ENCODE measurements at regions not wholly inside any gene's neighbourhood (a gene's known extent, or its start where the extent isn't known, plus 50 kb on each side); places are given as distances from the start of the nearest gene placed in this dataset.

DNA sequence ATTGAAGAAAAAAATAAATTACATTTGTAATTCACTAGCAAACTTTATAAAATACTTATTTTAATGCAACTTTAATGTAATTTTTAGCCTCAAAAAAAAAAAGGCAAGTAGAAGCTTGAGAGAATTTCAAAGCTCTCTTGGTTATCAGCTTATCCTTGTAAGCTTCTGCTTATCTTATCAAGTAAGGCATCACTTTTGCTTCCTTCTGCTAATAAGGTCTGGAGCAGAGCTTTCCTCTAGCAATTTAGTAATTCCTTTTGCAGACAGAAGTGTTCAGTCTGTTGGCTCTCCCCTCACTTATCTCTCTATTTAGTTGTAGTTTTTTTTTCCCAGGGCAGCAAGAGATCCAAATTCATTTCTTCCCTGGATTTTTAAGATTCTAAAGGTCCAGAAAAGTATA, 525.0 kb downstream of the ISL1 start:
- no peak for DNase-seq

DNA sequence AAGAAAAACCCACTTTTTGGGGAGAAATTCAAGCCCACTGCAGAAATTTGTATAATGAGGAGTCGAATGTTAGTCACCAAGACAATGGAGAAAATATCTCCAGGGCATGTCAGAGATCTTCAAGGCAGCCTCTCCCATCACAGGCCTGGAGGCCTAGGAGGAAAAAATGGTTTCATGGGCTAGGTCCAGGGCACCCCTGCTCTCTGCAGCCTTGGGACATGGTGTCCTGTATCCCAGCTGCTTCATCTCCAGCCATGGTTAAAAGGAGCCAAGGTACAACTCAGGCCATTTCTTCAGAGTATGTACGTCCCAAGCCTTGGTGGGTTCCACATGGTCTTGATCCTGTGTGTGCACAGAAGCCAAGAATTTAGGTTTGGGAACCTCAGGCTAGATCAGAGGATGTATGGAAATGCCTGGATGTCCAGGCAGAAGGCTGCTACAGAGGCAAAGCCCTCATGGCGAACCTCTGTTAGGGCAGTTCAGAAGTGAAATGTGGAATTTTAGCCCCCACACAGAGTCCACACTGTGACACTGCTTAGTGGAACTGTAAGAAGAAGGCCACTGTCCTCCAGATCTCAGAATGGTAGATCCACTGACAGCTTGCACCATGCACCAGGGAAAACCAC, 561.4 kb downstream of the ISL1 start:
- DNase-seq, result no peak

DNA sequence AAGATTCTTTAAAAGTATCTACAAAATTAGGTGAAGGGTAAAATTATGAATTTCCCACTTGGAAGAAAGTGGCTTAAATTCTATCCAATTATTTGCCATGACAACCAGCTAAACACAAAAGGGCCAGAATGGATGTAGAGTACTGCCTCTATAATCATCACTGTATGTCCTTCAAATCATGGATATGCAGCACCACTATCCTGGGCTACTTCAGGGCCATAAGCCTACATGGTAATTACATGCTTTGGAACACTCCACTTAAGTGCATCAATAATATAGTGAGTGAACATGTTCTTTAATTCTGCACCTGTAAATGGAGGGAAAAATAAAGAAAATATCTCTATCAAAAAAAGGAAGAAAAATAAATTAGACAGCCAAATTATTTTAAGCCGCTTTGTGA, 575.2 kb downstream of the ISL1 start:
- DNase-seq, result no peak

DNA sequence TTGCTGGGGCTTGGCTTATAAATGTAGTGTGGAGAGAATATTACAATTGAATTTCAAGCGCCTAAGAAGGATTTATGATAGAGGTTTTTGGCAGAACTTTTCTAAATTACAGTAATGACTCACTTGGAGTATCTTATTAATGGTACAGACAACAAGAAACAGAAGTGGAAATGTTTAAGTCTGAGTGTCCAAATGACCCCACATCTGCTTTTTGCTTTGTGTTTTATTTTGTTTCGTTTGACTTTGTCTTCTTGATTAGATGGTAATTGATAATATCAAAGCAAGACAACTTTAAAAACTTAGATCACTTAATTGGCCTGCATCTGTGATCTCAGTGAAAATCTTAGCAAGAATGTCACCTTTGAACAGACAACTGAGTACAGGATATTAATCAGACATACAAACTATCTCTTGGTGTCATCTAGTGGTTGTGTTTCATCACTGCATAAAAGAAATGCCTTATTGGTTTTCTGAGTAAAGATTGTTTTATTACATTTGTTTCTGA, 577.4 kb downstream of the ISL1 start:
- no peak for DNase-seq

DNA sequence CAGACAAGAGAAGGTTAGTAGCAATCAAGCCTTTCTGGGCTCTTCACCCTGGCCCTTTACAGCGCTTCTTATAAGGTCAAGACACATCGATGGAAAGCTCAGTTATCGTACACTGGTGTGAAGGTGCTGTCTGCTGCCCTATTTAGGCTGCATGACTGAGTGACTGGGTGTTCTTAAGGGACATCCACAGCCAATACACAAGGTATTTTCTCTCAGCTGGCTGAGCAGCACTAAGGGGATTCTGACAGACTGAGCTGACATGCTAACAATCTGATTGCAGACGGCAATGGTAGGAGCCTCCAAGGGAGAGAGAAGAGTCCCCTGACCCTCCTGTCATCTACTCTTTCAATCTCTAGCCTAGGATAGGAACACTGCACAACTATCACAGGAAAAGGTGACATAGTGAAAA, 577.9 kb downstream of the ISL1 start:
- DNase-seq, result no peak

DNA sequence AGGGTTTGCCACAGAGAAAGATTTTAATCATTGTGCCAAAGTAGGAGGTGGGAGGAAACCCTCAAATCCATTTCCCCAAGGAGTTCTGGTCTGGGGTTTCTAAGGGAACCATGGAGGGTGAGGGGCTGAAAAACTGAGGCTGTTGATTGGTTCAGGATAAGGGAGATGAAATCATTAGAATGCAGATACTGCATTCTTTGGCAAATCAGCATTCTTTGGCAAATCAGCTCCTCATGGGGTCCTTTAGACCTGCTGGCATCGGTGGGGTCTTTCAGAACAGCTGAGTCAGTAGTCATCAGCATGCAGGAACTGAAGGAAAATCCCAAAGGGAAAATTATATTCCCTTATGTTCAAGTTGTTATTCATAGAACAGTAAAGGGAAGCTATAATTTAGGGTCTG, 585.5 kb downstream of the ISL1 start:
- DNase-seq, result no peak

DNA sequence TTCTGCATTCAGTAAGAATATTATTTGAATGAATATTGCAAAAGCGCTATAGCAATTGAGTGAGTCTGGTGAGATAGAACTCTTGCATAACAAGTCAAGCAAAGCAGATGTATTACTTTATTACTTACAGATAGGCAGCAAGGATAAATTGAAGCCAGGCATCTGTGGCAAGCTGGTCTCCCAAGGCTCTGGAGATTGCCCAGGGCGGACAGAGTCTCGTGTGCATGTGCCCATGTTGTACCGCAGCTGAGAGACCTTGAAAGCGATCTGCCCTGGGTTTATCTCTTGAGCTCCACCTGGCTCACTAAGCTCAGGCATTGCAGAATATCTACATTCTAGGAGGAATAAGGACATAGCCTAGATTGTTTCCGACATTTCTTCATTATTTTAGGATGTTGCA, 591.6 kb downstream of the ISL1 start:
- DNase-seq, result no peak

DNA sequence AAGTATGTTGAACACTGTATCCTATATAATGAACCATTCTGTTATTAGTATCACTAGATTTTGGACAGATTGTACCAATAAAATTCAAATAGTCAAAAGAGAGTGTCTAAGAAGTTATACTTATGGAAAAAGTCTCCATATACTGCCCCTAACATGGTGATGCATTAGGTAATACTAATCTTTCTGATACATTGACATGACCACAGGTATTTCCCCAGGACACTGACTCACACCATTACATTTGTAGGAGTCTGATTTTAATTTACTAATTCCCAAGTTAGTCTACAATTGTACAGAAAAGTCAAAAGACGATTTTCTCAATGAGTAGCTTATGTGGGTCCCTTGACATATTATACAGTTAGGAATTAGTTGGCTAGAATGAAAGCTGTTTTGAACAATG, 593.8 kb downstream of the ISL1 start:
- no peak for DNase-seq

DNA sequence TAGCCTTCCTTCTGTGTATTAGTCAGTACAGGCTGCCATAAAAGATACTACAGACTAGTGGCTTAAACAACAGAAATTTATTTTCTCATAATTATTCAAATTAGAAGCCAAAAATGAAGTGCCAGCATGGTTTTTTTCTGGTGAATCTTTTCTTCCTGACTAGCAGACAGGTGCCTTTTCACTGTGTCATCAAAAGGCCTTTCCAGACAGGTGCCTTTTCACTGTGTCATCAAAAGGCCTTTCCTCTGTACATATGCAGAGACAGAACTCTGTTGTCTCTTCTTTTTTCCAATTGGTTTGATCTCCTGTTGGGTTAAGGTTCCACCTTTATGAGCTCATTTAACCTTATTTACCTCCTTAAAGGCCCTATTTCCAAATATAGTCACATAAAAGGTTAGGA, 599.9 kb downstream of the ISL1 start:
- no peak for DNase-seq

DNA sequence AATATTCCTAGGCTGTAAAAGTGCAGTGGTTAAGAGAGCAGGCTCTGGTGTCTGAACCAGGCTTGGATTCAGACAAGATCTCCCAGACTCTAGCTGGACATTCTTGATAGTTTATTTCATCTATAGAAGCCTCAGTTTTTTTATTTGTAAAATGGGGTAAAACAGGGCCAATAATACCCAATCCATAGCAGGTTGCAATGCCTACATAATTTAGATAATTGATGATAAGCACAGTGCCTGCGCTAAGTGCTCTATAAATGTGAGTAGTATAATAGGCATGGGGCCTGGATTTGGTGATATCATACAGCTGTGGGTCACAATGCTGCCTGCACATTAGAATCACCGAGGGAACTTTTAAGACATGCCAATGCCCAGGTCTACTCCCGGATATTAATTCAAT, 603.5 kb downstream of the ISL1 start:
- DNase-seq, result no peak

DNA sequence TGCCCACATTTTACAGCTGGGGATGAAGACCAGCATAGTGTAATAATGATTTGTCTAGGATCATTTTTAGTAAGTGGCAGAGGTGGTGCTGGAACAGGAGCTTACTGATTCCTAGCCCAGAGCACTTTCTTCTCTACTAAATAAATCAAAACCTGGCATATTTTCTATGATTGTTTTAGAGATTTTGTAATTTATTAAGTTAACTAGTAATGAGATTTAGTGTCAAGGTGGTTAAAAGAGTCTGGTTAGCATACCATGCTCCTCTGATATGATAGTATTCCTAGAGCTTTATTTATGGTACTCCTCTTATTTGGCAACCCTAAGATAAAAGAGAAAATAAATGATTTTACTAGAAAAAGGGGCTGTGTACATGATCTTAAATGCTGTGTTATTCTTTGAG, 604.0 kb downstream of the ISL1 start:
- DNase-seq, result no peak

DNA sequence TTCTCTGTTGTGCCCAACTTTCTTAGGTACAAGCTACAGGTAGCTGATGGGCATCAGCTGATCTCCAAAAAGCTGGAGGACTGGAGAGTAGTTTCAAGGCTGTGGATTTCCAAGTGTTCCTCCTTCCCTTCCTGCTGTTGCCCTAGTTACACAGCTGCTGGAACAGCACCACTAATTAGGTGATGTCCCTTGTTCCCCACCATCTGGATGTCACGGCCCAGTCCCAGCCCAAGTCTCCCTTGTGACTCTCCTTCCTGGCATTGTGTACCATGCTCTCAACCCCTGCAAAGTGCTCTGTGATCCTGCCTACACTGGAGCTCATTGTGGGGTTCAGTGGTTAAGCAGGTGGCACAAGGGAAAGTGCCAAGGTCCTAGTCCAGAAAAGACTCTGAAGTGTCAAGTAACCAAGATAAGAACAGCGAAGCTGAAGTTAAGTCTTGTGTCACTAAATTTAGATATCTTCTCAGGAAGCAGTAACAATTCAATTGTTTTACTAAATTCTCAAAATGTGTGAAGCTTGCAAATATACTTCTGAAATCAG, 604.5 kb downstream of the ISL1 start:
- DNase-seq, result no peak

DNA sequence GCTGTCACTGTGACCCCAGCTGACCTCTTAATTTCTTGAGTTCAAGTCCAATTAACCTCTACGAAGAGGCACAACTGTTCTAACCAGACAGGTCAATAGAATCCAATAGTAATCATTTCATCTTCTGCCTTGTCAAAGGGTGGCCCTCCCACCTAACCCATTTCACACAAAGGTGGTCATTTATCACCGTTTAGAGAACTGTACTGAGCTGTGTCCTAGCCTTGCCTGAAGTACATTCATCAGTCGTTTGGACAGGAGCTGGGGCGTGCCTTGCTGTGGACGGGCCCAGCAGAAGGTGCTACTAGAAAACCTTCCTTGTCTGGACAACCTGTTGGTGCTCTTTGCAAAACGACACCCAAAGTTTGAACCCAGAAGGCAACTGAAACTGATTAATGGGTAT, 605.4 kb downstream of the ISL1 start:
- no peak for DNase-seq

DNA sequence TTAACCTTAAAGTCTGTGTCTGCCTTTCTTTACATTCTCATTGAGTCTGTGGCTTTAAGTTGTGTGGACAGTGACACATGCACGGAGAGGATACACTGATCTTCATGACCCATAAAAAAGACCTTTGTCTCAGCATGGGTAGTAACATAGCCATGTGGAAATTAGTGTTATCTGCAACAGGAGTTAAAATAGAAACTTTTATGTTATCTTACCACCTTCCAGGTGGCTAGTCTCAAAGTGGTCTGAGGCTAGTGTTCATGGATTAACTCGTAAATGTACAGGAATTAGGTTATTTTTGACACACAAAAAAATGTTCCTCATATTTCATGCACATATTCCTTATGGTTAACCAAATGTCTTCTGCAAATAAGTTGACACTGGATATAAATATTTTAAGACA, 607.0 kb downstream of the ISL1 start:
- DNase-seq, result no peak

DNA sequence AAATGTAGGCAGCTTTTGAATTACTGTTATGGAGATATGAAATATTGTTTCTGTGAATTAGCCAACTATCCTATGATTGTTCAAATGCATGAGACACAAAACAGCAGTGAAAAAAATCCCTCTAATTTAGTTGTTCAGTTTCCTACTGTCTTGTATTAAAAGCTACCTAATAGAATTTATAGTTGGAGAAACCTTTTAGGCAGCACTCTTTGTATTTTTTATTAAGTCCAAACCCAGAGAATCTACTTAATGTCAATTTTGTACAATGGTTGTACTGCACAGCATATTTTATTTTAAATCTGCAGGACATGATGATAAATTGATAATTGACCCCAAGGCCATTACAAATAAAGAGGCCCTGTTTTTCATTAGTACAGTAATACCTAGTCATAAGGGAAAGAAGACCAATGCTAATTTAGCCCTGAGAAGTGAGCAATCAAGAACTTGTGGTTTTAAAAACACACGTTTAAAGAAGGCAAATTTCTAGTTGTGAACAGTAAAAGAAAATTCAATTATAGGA, 607.5 kb downstream of the ISL1 start:
- DNase-seq, result no peak

DNA sequence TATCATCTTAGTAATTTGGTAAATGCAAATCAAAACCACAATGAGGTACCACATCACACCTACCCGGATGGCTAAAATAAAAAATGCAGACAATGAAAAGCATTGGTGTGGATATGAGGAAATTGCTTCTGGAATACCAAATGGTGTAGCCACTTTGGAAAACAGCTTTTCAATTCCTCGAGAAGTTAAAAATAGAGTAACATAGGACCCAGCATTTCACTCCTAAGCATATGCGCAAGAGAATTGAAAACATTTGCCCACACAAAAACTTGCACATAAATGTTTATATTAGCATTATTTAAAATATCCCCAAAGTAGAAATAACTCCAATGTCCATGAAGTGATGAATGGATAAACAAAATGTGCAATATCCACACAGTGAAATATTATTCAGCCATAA, 608.7 kb downstream of the ISL1 start:
- DNase-seq, result no peak

DNA sequence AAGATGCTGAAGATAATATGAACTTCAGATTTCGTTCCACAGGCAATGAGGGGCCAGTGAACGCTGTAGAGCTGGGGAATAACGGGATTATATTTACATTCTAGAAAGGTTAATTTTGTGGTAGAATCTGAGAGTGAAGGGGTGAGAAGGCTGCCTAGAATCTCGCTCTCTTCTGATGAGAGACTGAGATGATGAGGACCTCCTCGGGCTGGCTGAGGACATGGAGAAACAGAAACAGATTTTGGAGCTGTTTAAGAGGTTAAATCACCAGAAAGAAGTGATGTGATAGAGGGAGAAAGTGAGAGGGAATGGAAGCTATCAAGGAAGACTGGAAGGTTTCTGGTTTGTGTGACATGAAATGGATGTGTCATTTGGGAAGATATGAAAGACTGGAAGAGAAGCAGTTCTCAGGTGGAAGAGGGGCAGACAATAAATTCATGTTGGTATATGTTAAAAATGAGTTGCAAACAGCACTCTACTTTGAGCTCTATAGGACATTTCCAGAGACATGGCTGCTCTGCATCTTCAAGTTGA, 612.6 kb downstream of the ISL1 start:
- DNase-seq, result no peak

DNA sequence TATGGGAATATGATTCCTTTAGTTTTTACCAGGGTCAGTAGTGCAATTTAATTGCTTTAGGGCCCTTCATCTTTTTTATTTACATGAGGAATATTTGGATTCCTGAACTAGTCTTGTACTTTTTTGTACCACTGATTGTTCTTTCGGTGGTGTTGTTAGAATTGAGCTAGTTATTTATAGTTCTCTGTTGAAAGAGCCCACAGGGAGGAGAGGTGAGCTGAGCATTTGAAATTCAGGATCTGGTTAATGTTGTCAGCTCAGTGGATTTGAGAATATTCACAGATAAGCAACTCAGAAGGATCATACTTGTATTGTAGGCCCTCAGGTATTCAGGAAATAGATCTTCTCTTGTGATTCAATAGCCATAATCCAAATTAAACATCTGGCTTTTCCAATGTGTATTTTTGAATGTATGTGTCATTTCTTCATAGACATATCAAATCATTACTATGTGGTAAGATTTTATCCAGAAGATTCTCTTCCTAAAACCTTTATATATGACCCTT, 613.2 kb downstream of the ISL1 start:
- no peak for DNase-seq

DNA sequence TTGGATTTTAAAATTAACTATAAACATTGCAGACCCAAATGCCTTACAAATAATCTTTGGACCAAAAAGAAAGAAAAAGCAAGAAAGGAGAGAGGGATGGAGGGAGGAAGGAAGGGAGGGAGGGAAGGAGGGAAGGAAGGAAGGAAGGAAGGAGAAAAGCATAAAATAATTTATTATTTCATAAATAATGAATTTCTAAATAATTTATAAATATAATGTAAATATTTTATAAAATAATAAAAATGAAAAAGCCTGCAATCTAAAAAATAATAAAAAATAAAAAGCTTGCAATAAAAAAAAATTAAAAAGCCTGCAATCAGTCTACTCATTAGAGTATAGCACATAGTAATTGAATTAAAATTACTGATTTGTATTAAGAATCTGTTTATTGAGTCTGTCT, 614.3 kb downstream of the ISL1 start:
- no peak for DNase-seq

DNA sequence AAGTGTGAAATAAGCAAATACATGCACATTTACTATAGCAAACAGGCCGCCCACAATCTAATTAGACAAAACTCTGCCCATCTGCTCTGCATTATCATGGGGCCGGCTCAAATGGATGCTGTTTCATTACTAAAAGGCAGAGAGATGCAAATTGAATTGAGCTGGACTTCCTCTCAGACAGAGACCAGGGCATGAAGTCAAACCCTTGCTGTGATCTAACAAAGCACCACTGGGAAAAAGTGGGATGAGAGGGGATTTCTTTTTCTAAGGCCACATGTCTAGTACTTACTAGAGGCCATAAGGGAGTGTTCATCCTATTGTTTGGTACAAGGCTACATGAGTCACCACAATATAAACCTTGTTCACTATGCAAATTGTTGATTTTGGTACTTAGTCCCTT, 614.7 kb downstream of the ISL1 start:
- peak in 3 of 56 donors; percentile 0 to 13 (median 4) for DNase-seq

DNA sequence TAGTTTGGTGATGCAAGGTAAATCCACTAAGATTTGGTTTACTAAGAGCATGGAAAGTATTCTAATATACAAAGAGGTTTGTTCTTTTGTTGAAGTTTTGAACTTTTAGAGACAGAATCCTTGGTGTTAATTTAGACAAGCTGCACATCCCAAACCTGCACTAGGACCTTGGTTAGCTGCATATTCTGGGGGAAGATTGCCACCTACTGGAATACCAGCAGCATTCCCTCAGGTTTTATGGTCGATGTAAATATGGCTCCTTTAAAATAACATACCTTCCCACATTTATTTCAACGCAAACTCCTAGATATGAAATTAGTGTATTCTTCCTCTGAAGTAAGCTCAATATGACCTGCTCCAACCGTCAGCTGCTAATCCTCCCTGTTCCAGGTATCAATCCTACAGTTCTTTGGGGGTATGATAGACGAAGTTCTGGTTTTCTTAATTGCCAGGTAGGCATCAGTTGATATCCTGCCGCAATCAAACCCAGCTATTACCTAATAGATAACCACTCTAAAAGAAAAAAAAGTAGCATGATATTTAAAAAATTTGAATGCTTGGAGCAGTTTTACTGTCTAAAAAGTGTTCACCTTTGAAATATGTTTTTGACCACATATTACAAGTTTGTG, 624.1 kb downstream of the ISL1 start:
- DNase-seq, result peak in 7 of 56 donors; percentile 0 to 33 (median 2)

DNA sequence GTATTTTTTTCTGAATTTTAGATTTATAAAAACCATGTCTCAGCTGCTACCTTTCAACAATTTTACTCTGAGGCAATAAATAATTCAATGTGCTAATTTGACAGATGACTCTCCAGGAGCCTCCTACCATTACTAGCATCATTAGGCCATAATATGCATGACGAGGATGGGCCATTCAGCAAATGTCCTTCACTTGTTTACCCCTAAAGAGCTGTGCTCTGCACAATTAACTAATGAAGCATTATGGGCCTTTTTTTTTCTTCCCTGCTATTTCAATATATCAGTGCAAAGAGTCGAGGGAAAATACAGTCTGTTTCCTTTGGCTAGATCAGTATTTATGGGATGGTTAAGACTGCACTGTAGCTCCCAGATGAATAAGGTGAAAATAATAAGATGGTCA, 627.2 kb downstream of the ISL1 start:
- DNase-seq, result no peak

DNA sequence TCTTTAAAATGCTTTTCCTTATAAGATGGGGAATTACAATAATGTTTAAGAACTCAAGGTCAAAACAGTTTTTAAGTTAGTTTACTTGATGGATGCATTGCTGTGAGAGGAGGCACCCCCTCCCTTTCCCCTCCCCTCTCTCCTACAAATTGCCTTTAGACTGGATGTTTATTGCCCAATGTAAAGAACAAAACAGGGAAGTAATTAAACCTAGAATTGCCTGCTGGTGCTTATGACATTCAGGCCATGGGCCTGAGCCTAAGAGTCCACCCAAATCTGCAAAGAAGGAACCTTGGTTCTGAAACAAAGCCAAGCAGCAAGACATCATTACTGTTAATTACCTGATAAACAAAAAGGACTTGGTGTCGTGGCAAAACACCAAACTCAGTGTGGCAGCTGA, 630.3 kb downstream of the ISL1 start:
- no peak for DNase-seq
